HepG2 (cell line): ENCODE measurements at regions not wholly inside any gene's neighbourhood (a gene's known extent, or its start where the extent isn't known, plus 50 kb on each side); places are given as distances from the start of the nearest gene placed in this dataset.
"Not testable (repeated sequence)": the region's sequence is repeated elsewhere in the genome, so short reads cannot be mapped to it uniquely, and the experiment has no call there.

Experiments used
- ATAC-seq: fragments of 200-7000 bp; cut with Tn5 transposase; 3 replicates; pipeline ENCODE4 v1.9.1; 2020; ENCODE audit warnings: mild to moderate bottlenecking, moderate library complexity
- BruUV-seq: library from RNA; stranded (reverse); fragments of 400-500 nt; replicated peaks from 2 replicates; lab custom pipeline; 2021; lab: Mats Ljungman, UMichigan
- CTCF ChIA-PET: fragments of 300-600 bp; formaldehyde crosslinking; extraction: SDS; loops from one replicate; lab custom pipeline; 2021; ENCODE audit warnings: low total read pairs, inconsistent platforms, low intra/inter-chr PET ratio; lab: Yijun Ruan, JAX
- POLR2A ChIA-PET: fragments of 350-600 bp; sonication (Branson Sonifier 250); formaldehyde crosslinking; loops from one replicate; lab custom pipeline; 2020; ENCODE audit warnings: antibody characterized with exemption, inconsistent platforms; lab: Yijun Ruan, JAX
- DNase-seq: peaks from one replicate; pipeline ENCODE4 v3.0.0-alpha.2; 2015; ENCODE audit warnings: low spot score
- FAIRE-seq: peaks from 3 replicates; lab custom pipeline; 2011; peaks lifted over from hg19 to GRCh38; lab: Jason Lieb, UNC
- H2AFZ ChIP-seq: one replicate; pipeline ENCODE4 v1.6.1; 2011; ENCODE audit warnings: low read length, inconsistent platforms
- H3K27ac ChIP-seq: fragments of 300-600 bp; 3 replicates; pipeline ENCODE4 v1.8.0; 2011; ENCODE audit warnings: mixed run types, mild to moderate bottlenecking, mixed read lengths, low read length, inconsistent platforms; ENCODE audit not compliant: insufficient read depth; ENCODE audit errors: extremely low read length
- H3K27me3 ChIP-seq, 2 experiments: fragments of 200-600 bp in 1 of 2; 2 replicates in 1 of 2; 3 replicates in 1 of 2; pipeline versions ENCODE4 v1.6.0 to v1.8.0; 2011; ENCODE audit warnings: low read length in 2 of 2, mild to moderate bottlenecking in 2 of 2, moderate library complexity in 2 of 2, inconsistent platforms in 1 of 2; ENCODE audit not compliant: insufficient read depth in 2 of 2, control insufficient read depth in 1 of 2
- H3K36me3 ChIP-seq, 2 experiments: fragments of 200-600 bp in 1 of 2; replicated peaks in 1 of 2; 2 replicates in 1 of 2; 3 replicates in 1 of 2; pipeline versions ENCODE4 v1.5.1 to v1.8.0; 2011; ENCODE audit warnings: low read length in 2 of 2, inconsistent platforms in 1 of 2; ENCODE audit not compliant: insufficient read depth in 2 of 2, control insufficient read depth in 1 of 2
- H3K4me1 ChIP-seq: 2 replicates; pipeline ENCODE4 v1.5.1; 2012; ENCODE audit warnings: low read length, inconsistent platforms; ENCODE audit not compliant: insufficient read depth
- H3K4me2 ChIP-seq: 2 replicates; pipeline ENCODE4 v1.6.0; 2011; ENCODE audit warnings: low read depth, low read length, inconsistent platforms
- H3K4me3 ChIP-seq, 3 experiments: fragments of 200-600 bp in 1 of 3; sonication (generic), shearing (Covaris generic) in 1 of 3; replicated peaks in 1 of 3; 2 replicates each; pipeline ENCODE4 v1.5.1; 2011 to 2016; ENCODE audit warnings: low read length in 3 of 3, inconsistent platforms in 2 of 3, low read depth in 2 of 3, mild to moderate bottlenecking in 2 of 3, control low read depth in 1 of 3, mixed read lengths in 1 of 3; ENCODE audit not compliant: insufficient read depth in 1 of 3
- H3K79me2 ChIP-seq: one replicate; pipeline ENCODE4 v1.6.1; 2011; ENCODE audit warnings: low read length, inconsistent platforms; ENCODE audit not compliant: insufficient read depth
- H3K9ac ChIP-seq: 2 replicates; pipeline ENCODE4 v1.6.0; 2011; ENCODE audit warnings: mild to moderate bottlenecking, low read depth, low read length, inconsistent platforms; ENCODE audit not compliant: insufficient read depth
- H3K9me3 ChIP-seq: 2 replicates; pipeline ENCODE4 v1.5.1; 2012; ENCODE audit warnings: mild to moderate bottlenecking, low read length
- H4K20me1 ChIP-seq: 2 replicates; pipeline ENCODE4 v1.6.0; 2011; ENCODE audit warnings: inconsistent platforms, mild to moderate bottlenecking, low read length, moderate library complexity; ENCODE audit not compliant: insufficient read depth
- DNMT1 ChIP-seq: sonication (generic); formaldehyde crosslinking; IDR thresholded peaks from 2 replicates; pipeline ENCODE4 v1.5.1; 2020; ENCODE audit warnings: mild to moderate bottlenecking, missing genetic modification reagents
- ELF1 ChIP-seq: sonication (generic); formaldehyde crosslinking; IDR thresholded peaks from 2 replicates; pipeline ENCODE4 v1.4.0; 2020; ENCODE audit warnings: missing genetic modification reagents
- MAFF ChIP-seq: IDR thresholded peaks from 2 replicates; pipeline ENCODE4 v1.6.1; 2011; ENCODE audit warnings: low read depth, low read length, improper control_type of control experiment
- REXO4 ChIP-seq: sonication (generic); formaldehyde crosslinking; IDR thresholded peaks from 2 replicates; pipeline ENCODE4 v1.8.0; 2022; ENCODE audit warnings: missing genetic modification reagents, mild to moderate bottlenecking, borderline replicate concordance
- TAF15 ChIP-seq: fragments of 200-400 bp; formaldehyde crosslinking; IDR thresholded peaks from one replicate; pipeline ENCODE4 v1.6.1; 2018; ENCODE audit warnings: mild to moderate bottlenecking, low read depth, low read length; ENCODE audit not compliant: poor library complexity, severe bottlenecking
- TEAD2 ChIP-seq: sonication (generic); formaldehyde crosslinking; IDR thresholded peaks from 2 replicates; pipeline ENCODE4 v1.9.0; 2021; ENCODE audit warnings: missing genetic modification reagents
- WGBS: methylation state at CpG from one replicate; pipeline ENCODE4 v1.1.6; 2017; ENCODE audit warnings: low lambda C conversion rate; 5-methylcytosine and 5-hydroxymethylcytosine counted together
- in situ Hi-C: cut with HindIII; loops from 2 replicates; pipeline ENCODE4 v1.10.0; 2017; ENCODE audit warnings: low pct_unique_long_range_greater_than_20kb; ENCODE audit not compliant: extremely low pct_ligation_motif_present
- intact Hi-C: fragments of 100-400 bp; cut with micrococcal nuclease; formaldehyde crosslinking; loops from one replicate; pipeline ENCODE4 v1.10.0; 2022; ENCODE audit not compliant: unreplicated experiment
- TF ChIP-seq, protein P1 (sequence below): sonication (generic); formaldehyde crosslinking; IDR thresholded peaks from 2 replicates; pipeline ENCODE4 v1.5.0; 2020; ENCODE audit warnings: mild to moderate bottlenecking, missing genetic modification reagents, moderate library complexity
- TF ChIP-seq, protein P2 (sequence below): sonication (generic); formaldehyde crosslinking; IDR thresholded peaks from 2 replicates; pipeline ENCODE4 v1.8.1; 2023; ENCODE audit warnings: mild to moderate bottlenecking, missing genetic modification reagents, borderline replicate concordance

DNA sequence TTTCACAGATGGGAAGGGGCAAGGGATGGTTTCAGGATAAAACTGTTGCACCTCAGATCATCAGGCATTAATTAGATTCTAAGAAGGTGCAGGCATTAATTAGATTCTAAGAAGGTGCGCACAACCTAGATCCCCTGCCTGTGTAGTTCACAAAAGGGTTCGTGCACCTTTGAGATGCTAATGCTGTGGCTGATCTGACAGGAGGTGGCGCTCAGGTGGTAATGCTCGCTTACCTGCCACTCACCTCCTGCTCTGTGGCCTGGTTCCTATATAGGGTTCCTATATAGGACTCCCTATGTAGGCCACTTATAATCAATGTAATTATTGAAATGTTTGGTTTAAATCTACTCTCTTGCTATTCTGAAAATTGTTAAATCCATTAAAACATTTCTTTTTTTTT, 171.0 kb downstream of the MSX2 start:
- Histone ChIP-seq H2AFZ (no peak overlapping the region), H3K9me3 (no peaks in the 10 kb centered on the region), H3K27me3 (no peaks in the 10 kb centered on the region), H3K79me2 (no peaks in the 10 kb centered on the region), H3K4me3 (no peak overlapping the region), H3K27ac (no peak overlapping the region), H3K9ac (no peak overlapping the region), H3K4me2 (no peak overlapping the region), H3K36me3 (no peaks in the 10 kb centered on the region), H3K4me1 (no peaks in the 10 kb centered on the region), H4K20me1 (no peaks in the 10 kb centered on the region)
- in situ Hi-C loops (no loop called here), intact Hi-C loops (no loop called here)
- no peak for DNase-seq
- FAIRE-seq, result no peak
- ChIA-PET POLR2A (no interaction called here), CTCF (no interaction called here)
- no TSS peak for BruUV-seq
- TF ChIP-seq, protein P1, sequence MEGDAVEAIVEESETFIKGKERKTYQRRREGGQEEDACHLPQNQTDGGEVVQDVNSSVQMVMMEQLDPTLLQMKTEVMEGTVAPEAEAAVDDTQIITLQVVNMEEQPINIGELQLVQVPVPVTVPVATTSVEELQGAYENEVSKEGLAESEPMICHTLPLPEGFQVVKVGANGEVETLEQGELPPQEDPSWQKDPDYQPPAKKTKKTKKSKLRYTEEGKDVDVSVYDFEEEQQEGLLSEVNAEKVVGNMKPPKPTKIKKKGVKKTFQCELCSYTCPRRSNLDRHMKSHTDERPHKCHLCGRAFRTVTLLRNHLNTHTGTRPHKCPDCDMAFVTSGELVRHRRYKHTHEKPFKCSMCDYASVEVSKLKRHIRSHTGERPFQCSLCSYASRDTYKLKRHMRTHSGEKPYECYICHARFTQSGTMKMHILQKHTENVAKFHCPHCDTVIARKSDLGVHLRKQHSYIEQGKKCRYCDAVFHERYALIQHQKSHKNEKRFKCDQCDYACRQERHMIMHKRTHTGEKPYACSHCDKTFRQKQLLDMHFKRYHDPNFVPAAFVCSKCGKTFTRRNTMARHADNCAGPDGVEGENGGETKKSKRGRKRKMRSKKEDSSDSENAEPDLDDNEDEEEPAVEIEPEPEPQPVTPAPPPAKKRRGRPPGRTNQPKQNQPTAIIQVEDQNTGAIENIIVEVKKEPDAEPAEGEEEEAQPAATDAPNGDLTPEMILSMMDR, result 0 out of 2 replicates have a peak, but pooled peaks have one; percentile 9
- TF ChIP-seq, protein P2, sequence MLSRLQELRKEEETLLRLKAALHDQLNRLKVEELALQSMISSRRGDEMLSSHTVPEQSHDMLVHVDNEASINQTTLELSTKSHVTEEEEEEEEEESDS, result no peak
- 2% methylated on average over 4 of the region's 4 CpGs for WGBS
- ATAC-seq, result no peak

DNA sequence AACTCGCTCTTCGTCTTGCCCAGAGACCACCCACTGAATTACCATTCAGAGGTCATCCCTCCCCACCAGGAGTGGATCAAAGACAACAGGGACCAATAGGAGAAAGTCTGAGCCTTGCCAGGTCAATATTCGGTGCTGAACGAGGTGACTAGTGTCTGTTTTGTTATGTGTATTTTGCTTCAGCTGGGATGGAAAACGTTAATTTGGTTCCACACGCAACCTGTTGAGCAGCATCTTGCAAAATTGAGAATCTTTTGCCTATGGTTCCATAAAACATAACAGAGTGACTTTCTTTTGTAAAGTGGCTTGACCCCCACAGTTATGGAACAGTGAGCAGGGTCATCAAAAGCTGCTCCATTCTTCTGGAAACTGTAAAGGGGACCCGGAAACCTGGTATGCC, 168.4 kb downstream of the MSX2 start:
- 26% methylated on average over 5 of the region's 7 CpGs for WGBS
- no peak for TF ChIP-seq DNMT1 (CRISPR knock-in tag)
- no peak for TF ChIP-seq MAFF
- no peak for TF ChIP-seq ELF1 (CRISPR knock-in tag)
- TF ChIP-seq TAF15, result no peak
- no peak for TF ChIP-seq TEAD2 (CRISPR knock-in tag)
- TF ChIP-seq REXO4, result no peak
- H3K9ac ChIP-seq, result no peak overlapping the region

DNA sequence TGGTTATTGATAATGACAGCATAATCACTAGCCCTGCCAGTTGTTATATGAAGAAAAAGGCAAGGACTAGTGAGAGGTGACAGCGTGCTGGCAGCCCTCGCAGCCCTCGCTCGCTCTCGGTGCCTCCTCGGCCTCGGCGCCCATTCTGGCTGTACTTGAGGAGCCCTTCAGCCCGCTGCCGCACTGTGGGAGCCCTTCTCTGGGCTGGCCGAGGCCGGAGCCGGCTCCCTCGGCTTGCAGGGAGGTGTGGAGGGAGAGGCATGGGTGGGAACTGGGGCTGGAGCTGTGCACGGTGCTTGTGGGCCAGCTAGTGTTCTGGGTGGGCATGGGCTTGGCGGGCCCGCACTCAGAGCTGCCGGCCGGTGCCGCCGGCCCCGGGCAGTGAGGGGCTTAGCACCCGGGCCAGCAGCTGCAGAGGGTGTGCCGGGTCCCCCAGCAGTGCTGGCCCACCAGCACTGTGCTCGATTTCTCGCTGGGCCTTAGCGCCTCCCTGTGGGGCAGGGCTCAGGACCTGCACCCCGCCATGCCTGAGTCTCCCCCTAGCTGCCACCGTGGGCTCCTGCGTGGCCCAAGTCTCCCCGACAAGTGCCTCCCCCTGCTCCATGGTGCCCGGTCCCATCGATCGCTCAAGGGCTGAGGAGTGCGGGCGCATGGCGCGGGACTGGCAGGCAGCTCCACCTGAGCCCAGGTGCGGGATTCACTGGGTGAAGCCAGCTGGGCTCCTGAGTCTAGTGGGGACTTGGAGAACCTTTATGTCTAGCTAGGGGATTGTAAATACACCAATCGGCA, 156.2 kb downstream of the MSX2 start:
- H3K9me3 ChIP-seq, FAIRE-seq, H3K27ac ChIP-seq, in situ Hi-C loops, H3K36me3 ChIP-seq, H3K27me3 ChIP-seq, H4K20me1 ChIP-seq, H3K79me2 ChIP-seq, H3K4me1 ChIP-seq, intact Hi-C loops, CTCF ChIA-PET, H3K4me2 ChIP-seq, H3K9ac ChIP-seq, BruUV-seq, POLR2A ChIA-PET, DNase-seq, ATAC-seq, H2AFZ ChIP-seq, H3K4me3 ChIP-seq: not testable (repeated sequence)
- 75% methylated on average over 16 of the region's 40 CpGs for WGBS

More for the DNA sequence above, 168.4 kb downstream of the MSX2 start:
- DNase-seq (no peak), FAIRE-seq (no peak), ATAC-seq (no peak)
- Histone ChIP-seq H3K27me3 (no peaks in the 10 kb centered on the region), H3K27ac (no peak overlapping the region), H3K4me1 (no peaks in the 10 kb centered on the region), H3K4me3 (no peak overlapping the region), H3K9me3 (no peaks in the 10 kb centered on the region), H4K20me1 (no peaks in the 10 kb centered on the region), H3K79me2 (no peaks in the 10 kb centered on the region), H2AFZ (no peak overlapping the region), H3K36me3 (no peaks in the 10 kb centered on the region), H3K4me2 (no peak overlapping the region)
- ChIA-PET CTCF (no interaction called here), POLR2A (no interaction called here)
- no TSS peak for BruUV-seq
- in situ Hi-C loops (no loop called here), intact Hi-C loops (no loop called here)
